ENCODE measurements at regions not wholly inside any gene's neighbourhood (a gene's known extent, or its start where the extent isn't known, plus 50 kb on each side); places are given as distances from the start of the nearest gene placed in this dataset.

GRCh38 chr18:41331661-41332060 lies 623.4 kb upstream of the PIK3C3 start:
- DNase-seq, result no peak

GRCh38 chr18:41326311-41326710 lies 628.7 kb upstream of the PIK3C3 start:
- no peak for DNase-seq

- DNase-seq, result no peak
Measured at GRCh38 chr18:41324934-41325333, 630.1 kb upstream of the PIK3C3 start.

GRCh38 chr18:41324020-41324791 lies 630.8 kb upstream of the PIK3C3 start:
- no peak for DNase-seq

GRCh38 chr18:41323044-41323443 lies 632.0 kb upstream of the PIK3C3 start:
- DNase-seq, result no peak

GRCh38 chr18:41320100-41320499 lies 634.9 kb upstream of the PIK3C3 start:
- no peak for DNase-seq

GRCh38 chr18:41315134-41315533 lies 639.9 kb upstream of the PIK3C3 start:
- DNase-seq, result no peak

- DNase-seq, result no peak
Measured at GRCh38 chr18:41311571-41312547, 643.2 kb upstream of the PIK3C3 start.

- no peak for DNase-seq
Measured at GRCh38 chr18:41297740-41298139, 657.3 kb upstream of the PIK3C3 start.

GRCh38 chr18:41269294-41269693 lies 685.7 kb upstream of the PIK3C3 start:
- no peak for DNase-seq

- no peak for DNase-seq
Measured at GRCh38 chr18:41268271-41268670, 686.8 kb upstream of the PIK3C3 start.

- no peak for DNase-seq
Measured at GRCh38 chr18:41266616-41267015, 688.4 kb upstream of the PIK3C3 start.

- no peak for DNase-seq
Measured at GRCh38 chr18:41266204-41266603, 688.8 kb upstream of the PIK3C3 start.

GRCh38 chr18:41265047-41265446 lies 690.0 kb upstream of the PIK3C3 start:
- no peak for DNase-seq

GRCh38 chr18:41263956-41264355 lies 691.1 kb upstream of the PIK3C3 start:
- no peak for DNase-seq

GRCh38 chr18:41262688-41263087 lies 692.3 kb upstream of the PIK3C3 start:
- DNase-seq, result no peak

GRCh38 chr18:41244591-41245037 lies 710.4 kb upstream of the PIK3C3 start:
- DNase-seq, result no peak

- no peak for DNase-seq
Measured at GRCh38 chr18:41237317-41237716, 717.7 kb upstream of the PIK3C3 start.

- no peak for DNase-seq
Measured at GRCh38 chr18:41231681-41232080, 723.4 kb upstream of the PIK3C3 start.

GRCh38 chr18:41227993-41228392 lies 727.0 kb upstream of the PIK3C3 start:
- no peak for DNase-seq

- no peak for DNase-seq
Measured at GRCh38 chr18:41226911-41227310, 728.1 kb upstream of the PIK3C3 start.

GRCh38 chr18:41226186-41226585 lies 728.8 kb upstream of the PIK3C3 start:
- no peak for DNase-seq

GRCh38 chr18:41216341-41217003 lies 738.6 kb upstream of the PIK3C3 start:
- DNase-seq, result no peak
